Activated CD4-positive, alpha-beta T cell treated with anti-CD3 and anti-CD28 coated beads for 48 hours (primary cell): ENCODE measurements at regions not wholly inside any gene's neighbourhood (a gene's known extent, or its start where the extent isn't known, plus 50 kb on each side); places are given as distances from the start of the nearest gene placed in this dataset.

Experiments used
- DNase-seq: peaks from one replicate; pipeline ENCODE4 v3.0.0-alpha.2; 2020

GRCh38 chr7:17663061-17663675 is 277.1 kb downstream of the SNX13 start:
- no peak for DNase-seq

GRCh38 chr7:17665029-17665428 is 275.3 kb downstream of the SNX13 start:
- DNase-seq = no peak

- no peak for DNase-seq
These were observed 272.2 kb downstream of the SNX13 start for GRCh38 chr7:17668122-17668521.

- no peak for DNase-seq
These were observed 271.1 kb downstream of the SNX13 start for GRCh38 chr7:17669204-17669603.

GRCh38 chr7:17671956-17672355 is 268.3 kb downstream of the SNX13 start:
- DNase-seq = no peak

- DNase-seq = no peak
These were observed 267.5 kb downstream of the SNX13 start for GRCh38 chr7:17672783-17673182.

GRCh38 chr7:17674166-17674942 is 265.9 kb downstream of the SNX13 start:
- no peak for DNase-seq

GRCh38 chr7:17674943-17675608 is 265.2 kb downstream of the SNX13 start:
- no peak for DNase-seq

- DNase-seq = no peak
These were observed 262.9 kb downstream of the SNX13 start for GRCh38 chr7:17677408-17677807.

- no peak for DNase-seq
These were observed 261.4 kb downstream of the SNX13 start for GRCh38 chr7:17678896-17679295.

GRCh38 chr7:17679458-17679857 is 260.8 kb downstream of the SNX13 start:
- DNase-seq = no peak

- no peak for DNase-seq
These were observed 260.3 kb downstream of the SNX13 start for GRCh38 chr7:17680026-17680425.

- no peak for DNase-seq
These were observed 259.3 kb downstream of the SNX13 start for GRCh38 chr7:17680943-17681351.

GRCh38 chr7:17681965-17682364 is 258.3 kb downstream of the SNX13 start:
- no peak for DNase-seq

GRCh38 chr7:17682586-17682985 is 257.7 kb downstream of the SNX13 start:
- DNase-seq = no peak

- no peak for DNase-seq
These were observed 255.2 kb downstream of the SNX13 start for GRCh38 chr7:17685141-17685540.

- DNase-seq = no peak
These were observed 252.9 kb downstream of the SNX13 start for GRCh38 chr7:17687361-17687760.

- no peak for DNase-seq
These were observed 250.9 kb downstream of the SNX13 start for GRCh38 chr7:17689361-17689902.

GRCh38 chr7:17690030-17690429 is 250.3 kb downstream of the SNX13 start:
- DNase-seq = no peak

GRCh38 chr7:17696422-17696821 is 243.9 kb downstream of the SNX13 start:
- no peak for DNase-seq

- DNase-seq = no peak
These were observed 243.0 kb downstream of the SNX13 start for GRCh38 chr7:17697128-17697881.

GRCh38 chr7:17699696-17700095 is 240.6 kb downstream of the SNX13 start:
- no peak for DNase-seq

- DNase-seq = no peak
These were observed 240.2 kb downstream of the SNX13 start for GRCh38 chr7:17700138-17700537.
